ENCODE measurements at regions not wholly inside any gene's neighbourhood (a gene's known extent, or its start where the extent isn't known, plus 50 kb on each side); places are given as distances from the start of the nearest gene placed in this dataset.
"Not testable (repeated sequence)": the region's sequence is repeated elsewhere in the genome, so short reads cannot be mapped to it uniquely, and the experiment has no call there.

DNA sequence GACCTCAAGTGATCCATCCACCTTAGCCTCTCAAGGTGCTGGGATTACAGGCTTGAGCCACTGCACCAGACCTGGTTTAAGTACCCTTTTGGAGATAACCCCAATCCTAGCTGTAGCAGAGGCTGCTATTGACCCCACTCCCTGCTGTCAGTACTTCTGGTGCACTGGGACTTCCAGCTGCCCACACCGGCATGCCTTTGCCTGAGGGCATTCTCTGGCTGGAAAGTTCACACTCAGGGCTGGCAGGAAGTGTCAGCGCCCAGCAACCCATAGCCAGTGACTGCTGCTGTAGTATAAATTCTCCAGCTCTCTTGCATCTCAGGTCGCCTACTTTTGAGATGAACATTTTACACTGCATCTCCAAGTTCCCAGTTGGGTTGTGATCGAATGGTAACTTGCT lies 75.3 kb downstream of the UTRN start:
- DNase-seq, result no peak

DNA sequence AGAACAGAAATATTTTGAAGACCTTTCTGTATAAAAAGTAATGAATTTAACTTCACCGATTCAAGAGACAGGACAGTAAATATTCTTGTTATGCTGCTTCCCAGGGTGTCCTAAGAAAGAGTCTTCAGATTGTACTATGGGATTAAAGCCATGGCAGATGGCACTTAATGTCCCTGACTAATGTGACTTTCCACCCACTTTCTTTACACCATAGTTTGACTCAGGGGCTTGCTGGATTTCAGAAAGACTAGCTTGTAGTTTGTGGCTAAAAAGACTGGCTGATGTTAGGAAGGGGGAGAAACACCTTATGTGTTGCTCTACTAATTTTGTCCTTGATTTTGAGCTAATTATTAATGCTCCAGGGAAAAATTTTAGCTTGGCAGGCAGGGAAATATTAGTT lies 75.9 kb downstream of the UTRN start:
- no peak for DNase-seq

- DNase-seq, result no peak
Observed at GRCh38 chr6:144362042-144363018, 77.2 kb downstream of the UTRN start.

DNA sequence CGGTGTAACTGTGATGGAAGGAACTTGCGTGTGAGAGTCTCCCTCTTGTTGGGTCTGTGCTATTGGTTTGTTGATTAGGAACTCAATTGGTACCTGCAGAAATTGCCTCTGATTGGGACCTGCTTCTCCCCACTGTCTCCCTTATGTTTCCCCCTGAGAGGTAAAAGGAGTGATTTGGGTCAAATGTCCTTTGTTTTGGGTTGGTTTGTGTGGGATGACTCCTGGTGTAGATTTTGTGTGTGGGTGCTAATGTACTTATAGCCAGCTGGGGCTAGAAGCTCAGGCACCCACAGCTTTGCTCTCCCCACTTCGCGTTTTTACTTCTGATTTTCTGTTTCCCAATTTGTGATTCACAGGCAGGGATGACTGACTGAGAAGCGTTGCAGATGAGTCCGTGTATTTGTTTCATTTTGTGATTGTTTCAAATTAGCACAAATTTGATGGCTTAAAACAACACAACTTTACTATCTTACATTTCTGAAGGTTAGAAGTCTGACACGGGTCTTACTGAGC lies 79.1 kb downstream of the UTRN start:
- no peak for DNase-seq

DNA sequence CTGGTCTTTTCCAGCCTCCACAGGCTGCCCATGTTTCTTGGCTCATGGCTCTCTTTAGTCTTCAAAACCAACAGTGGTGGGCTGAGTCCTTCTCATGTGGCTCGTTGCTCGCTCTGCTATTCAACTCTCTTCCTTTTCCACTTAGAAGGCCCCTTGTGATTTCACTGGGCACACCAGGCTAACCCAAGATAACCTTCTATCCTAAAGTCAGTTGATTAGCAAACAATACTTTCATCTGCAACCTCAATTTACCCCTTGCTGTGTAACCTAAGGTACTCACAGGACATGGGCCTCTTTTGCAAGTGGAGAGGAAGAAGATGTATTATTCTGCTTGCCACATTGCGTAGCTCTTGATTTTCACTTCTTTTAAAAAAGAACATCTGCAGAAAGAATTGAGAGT lies 79.6 kb downstream of the UTRN start:
- no peak for DNase-seq

- DNase-seq, result no peak
Observed at GRCh38 chr6:144365271-144365670, 80.1 kb downstream of the UTRN start.

- not testable (repeated sequence) for DNase-seq
Observed at GRCh38 chr6:144369696-144370095, 84.6 kb downstream of the UTRN start.

- no peak for DNase-seq
Observed at GRCh38 chr6:144372116-144372515, 87.0 kb downstream of the UTRN start.

DNA sequence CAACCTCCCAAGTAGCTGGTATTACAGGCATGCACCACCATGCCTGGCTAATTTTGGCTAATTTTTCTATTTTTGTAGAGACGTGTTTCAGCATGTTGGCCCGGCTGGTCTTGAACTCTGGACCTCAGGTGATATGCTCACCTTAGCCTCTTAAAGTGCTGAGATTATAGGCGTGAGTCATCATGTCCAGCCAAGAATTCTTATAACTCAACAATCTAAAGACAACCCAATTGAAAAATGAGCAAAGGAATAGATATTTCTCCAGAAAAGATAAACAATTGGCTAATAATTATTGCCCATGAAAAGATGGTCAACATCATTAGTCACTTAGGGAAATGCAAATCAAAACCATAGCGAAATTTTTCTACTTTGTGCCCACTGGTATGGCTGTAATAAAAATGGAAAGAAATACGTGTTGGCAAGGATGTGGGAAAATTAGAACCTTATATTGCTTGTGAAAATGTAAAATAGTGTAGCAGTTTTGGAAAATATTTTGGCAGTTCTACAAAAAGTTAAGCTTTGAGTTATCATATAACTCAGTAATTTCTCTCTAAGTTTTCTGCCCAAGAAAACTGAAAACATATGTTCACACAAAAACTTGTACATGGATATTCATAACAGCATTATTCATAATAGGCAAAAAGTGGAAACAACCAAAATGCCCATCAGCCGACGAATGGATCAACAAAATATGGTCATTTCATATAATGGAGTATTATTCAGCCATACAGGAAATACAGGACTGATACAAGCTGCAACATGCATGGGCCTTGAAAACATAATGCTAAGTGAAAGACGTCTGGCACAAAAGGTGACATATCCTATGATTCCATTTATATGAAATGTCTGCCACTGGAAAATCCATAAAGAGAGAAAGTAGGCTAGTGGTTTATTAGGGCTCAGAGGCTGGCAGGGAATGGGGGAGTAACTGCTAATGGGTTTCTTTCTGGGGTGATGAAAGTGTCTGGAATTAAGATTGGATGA lies 87.8 kb downstream of the UTRN start:
- no peak for DNase-seq

GRCh38 chr6:144374525-144374924 lies 89.4 kb downstream of the UTRN start:
- DNase-seq, result not testable (repeated sequence)

GRCh38 chr6:144377586-144378210 lies 92.6 kb downstream of the UTRN start:
- no peak for DNase-seq

- DNase-seq, result no peak
Observed at GRCh38 chr6:144378437-144378836, 93.3 kb downstream of the UTRN start.

GRCh38 chr6:144379356-144379755 lies 94.2 kb downstream of the UTRN start:
- DNase-seq, result no peak

- DNase-seq, result not testable (repeated sequence)
Observed at GRCh38 chr6:144381499-144381898, 96.4 kb downstream of the UTRN start.

GRCh38 chr6:144383336-144383735 lies 98.2 kb downstream of the UTRN start:
- no peak for DNase-seq

DNA sequence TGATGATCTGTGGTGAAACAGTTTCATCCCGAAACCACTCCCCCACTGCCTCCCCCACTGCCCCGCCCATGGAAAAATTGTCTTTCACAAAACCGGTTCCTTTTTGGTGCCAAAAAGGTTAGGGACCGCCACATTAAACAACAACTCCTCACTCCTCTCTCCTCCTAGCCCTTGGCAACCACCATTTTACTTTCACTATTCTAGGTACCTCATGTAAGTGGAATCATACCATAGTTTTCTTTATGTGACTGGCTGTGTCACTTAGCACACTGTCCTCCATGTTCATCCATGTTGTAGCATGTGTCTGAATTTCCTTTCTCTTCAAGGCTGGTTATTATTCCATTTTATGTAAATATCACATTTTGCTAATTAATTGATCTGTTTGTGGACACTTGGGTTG lies 99.3 kb downstream of the UTRN start:
- no peak for DNase-seq

GRCh38 chr6:144389474-144389873 lies 104.3 kb downstream of the UTRN start:
- DNase-seq, result not testable (repeated sequence)

GRCh38 chr6:144390202-144390601 lies 105.1 kb downstream of the UTRN start:
- DNase-seq, result no peak

- DNase-seq, result no peak
Observed at GRCh38 chr6:144390886-144391285, 105.8 kb downstream of the UTRN start.

DNA sequence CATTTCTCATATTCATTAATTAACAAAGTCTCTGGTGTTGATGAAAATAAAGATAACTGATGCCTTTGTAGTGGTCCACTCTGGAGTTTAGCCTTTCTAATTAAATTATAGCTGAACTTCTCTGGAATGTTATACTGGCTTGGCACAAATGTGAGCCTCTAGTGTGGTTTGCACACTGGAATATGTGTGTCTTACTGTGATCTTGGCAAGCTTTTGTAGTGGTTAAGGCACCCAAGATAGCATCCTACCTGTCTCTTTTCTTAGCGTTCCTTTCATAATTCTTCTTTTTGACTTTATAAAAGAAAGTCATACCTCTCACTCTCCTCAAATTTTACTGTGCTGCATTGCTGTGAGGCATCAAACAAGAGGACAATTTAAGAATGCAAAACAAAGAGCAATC lies 107.4 kb downstream of the UTRN start:
- no peak for DNase-seq

- no peak for DNase-seq
Observed at GRCh38 chr6:144394210-144394609, 109.1 kb downstream of the UTRN start.

DNA sequence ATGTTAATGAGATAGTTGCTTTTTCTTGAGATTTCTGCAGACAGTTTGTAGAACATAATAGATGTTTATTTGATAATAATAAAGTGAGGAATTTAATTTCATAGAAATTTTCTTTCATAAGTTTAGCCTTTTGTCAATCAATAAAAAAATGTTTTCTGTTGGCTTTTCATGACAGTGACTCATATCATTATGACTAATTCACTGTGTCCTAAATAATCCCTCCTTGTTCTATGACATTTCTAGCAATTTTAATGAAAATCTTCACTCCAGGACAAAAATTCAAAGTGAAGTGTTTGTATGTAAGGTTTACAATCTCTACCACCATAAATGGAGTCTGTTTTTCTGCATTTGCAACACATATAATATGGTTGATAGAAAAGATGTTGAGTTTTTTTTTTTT lies 109.9 kb downstream of the UTRN start:
- DNase-seq, result no peak

- no peak for DNase-seq
Observed at GRCh38 chr6:144395826-144396225, 110.7 kb downstream of the UTRN start.

Measured in retina (tissue), 1 donor.